Upper lobe of left lung (tissue), 6 donors: ENCODE measurements at regions not wholly inside any gene's neighbourhood (a gene's known extent, or its start where the extent isn't known, plus 50 kb on each side); places are given as distances from the start of the nearest gene placed in this dataset.

ENCODE experiments used
- ATAC-seq, 2 donors: fragments of 200-7000 bp; cut with Tn5 transposase; one replicate each; pipeline ENCODE4 v1.9.1; 2022; ENCODE audit warnings: mild to moderate bottlenecking in 2 of 2, moderate library complexity in 2 of 2; ENCODE audit not compliant: low FRiP score in 2 of 2
- DNase-seq, 2 donors: peaks; one replicate each; pipeline ENCODE4 v3.0.0-alpha.2; 2019 to 2020
- H3K27ac ChIP-seq, 4 donors: fragments of 200-600 bp; sonication (generic); one replicate each; pipeline ENCODE4 v1.5.1; 2016 to 2019
- H3K27me3 ChIP-seq, 4 donors: fragments of 200-600 bp; sonication (generic); one replicate each; pipeline ENCODE4 v1.5.1; 2017 to 2019
- H3K36me3 ChIP-seq, 4 donors: fragments of 200-600 bp; sonication (generic); one replicate each; pipeline ENCODE4 v1.5.1; 2016 to 2019
- H3K4me1 ChIP-seq, 4 donors: fragments of 200-600 bp; sonication (generic); one replicate each; pipeline ENCODE4 v1.5.1; 2018 to 2019
- H3K4me3 ChIP-seq, 4 donors: fragments of 200-600 bp; sonication (generic); one replicate each; pipeline ENCODE4 v1.5.1; 2017 to 2019; ENCODE audit warnings: mild to moderate bottlenecking in 2 of 4, moderate library complexity in 1 of 4
- H3K9me3 ChIP-seq, 4 donors: fragments of 200-600 bp; sonication (generic); one replicate each; pipeline ENCODE4 v1.5.1; 2018 to 2019
- CTCF ChIP-seq, 6 experiments: fragments of 450-650 bp in 4 of 6; fragments of 200-600 bp in 2 of 6; sonication (generic) in 2 of 6; IDR thresholded peaks; one replicate each; pipeline ENCODE4 v1.5.1; 2016 to 2019; ENCODE audit warnings: antibody characterized with exemption in 6 of 6
- EP300 ChIP-seq, 4 donors: sonication (generic); formaldehyde crosslinking; IDR thresholded peaks; one replicate each; pipeline ENCODE4 v1.5.1; 2017; ENCODE audit warnings: antibody characterized with exemption in 4 of 4, control low read depth in 2 of 4
- POLR2A ChIP-seq, 4 donors: fragments of 450-650 bp; IDR thresholded peaks; one replicate each; pipeline ENCODE4 v1.5.1; 2016 to 2017; ENCODE audit warnings: antibody characterized with exemption in 4 of 4, mild to moderate bottlenecking in 2 of 4
- POLR2AphosphoS5 ChIP-seq, 2 donors: sonication (generic); formaldehyde crosslinking; IDR thresholded peaks; one replicate each; pipeline ENCODE4 v1.5.1; 2017; ENCODE audit warnings: antibody characterized with exemption in 2 of 2
- WGBS, 2 donors: methylation state at CpG; one replicate each; pipeline ENCODE4 v1.1.5; 2017 to 2018; 5-methylcytosine and 5-hydroxymethylcytosine counted together
- donor health status: DM: no; HTN: no; CAD: no; lungs with moderate emphysema.
- donor health status: DM: no; HTN: yes; CAD: no; lungs with severe emphysema.

GRCh38 chr1:9477535-9477934, 61.7 kb upstream of the SLC25A33 start:
- Histone ChIP-seq H3K9me3 (no peaks in the 10 kb centered on the region), H3K27me3 (no peaks in the 10 kb centered on the region), H3K27ac (no peak overlapping the region), H3K4me3 (no peak overlapping the region), H3K4me1 (no peaks in the 10 kb centered on the region), H3K36me3 (no peaks in the 10 kb centered on the region)
- WGBS, 2 donors, result 85 to 93% methylated on average over 4 of the region's 4 CpGs
- no peak for TF ChIP-seq CTCF (IDR thresholded peaks at IDR 0.05)
- no peak for TF ChIP-seq EP300 (IDR thresholded peaks at IDR 0.05)
- TF ChIP-seq POLR2A (IDR thresholded peaks at IDR 0.05), result no peak
- no peak for TF ChIP-seq POLR2AphosphoS5 (IDR thresholded peaks at IDR 0.05)
- no peak for DNase-seq
- ATAC-seq, result no peak

- 89 to 93% methylated on average over 6 of the region's 6 CpGs for WGBS, 2 donors
- H3K27ac ChIP-seq, result no peak overlapping the region
- no peak overlapping the region for H3K4me3 ChIP-seq
- no peaks in the 10 kb centered on the region for H3K9me3 ChIP-seq
- no peaks in the 10 kb centered on the region for H3K4me1 ChIP-seq
- TF ChIP-seq CTCF (IDR thresholded peaks at IDR 0.05) (no peak), POLR2A (IDR thresholded peaks at IDR 0.05) (no peak), POLR2AphosphoS5 (IDR thresholded peaks at IDR 0.05) (no peak), EP300 (IDR thresholded peaks at IDR 0.05) (no peak)
- H3K36me3 ChIP-seq, result no peaks in the 10 kb centered on the region
- ATAC-seq (no peak), DNase-seq (no peak)
- no peaks in the 10 kb centered on the region for H3K27me3 ChIP-seq
Observed at GRCh38 chr1:9478021-9478420, 61.2 kb upstream of the SLC25A33 start.

- Histone ChIP-seq H3K27me3 (no peaks in the 10 kb centered on the region), H3K27ac (no peak overlapping the region), H3K36me3 (no peaks in the 10 kb centered on the region), H3K4me3 (no peak overlapping the region), H3K9me3 (no peaks in the 10 kb centered on the region), H3K4me1 (no peaks in the 10 kb centered on the region)
- DNase-seq, result no peak
- WGBS, 2 donors, result 56 to 72% methylated on average over 6 of the region's 6 CpGs
- no peak for ATAC-seq
- no peak for TF ChIP-seq POLR2AphosphoS5 (IDR thresholded peaks at IDR 0.05)
- TF ChIP-seq CTCF (IDR thresholded peaks at IDR 0.05), result no peak
- no peak for TF ChIP-seq EP300 (IDR thresholded peaks at IDR 0.05)
- TF ChIP-seq POLR2A (IDR thresholded peaks at IDR 0.05), result no peak
Observed at GRCh38 chr1:9481048-9481447, 58.2 kb upstream of the SLC25A33 start.

GRCh38 chr1:9482403-9482802, 56.9 kb upstream of the SLC25A33 start:
- H3K4me1 ChIP-seq, result no peaks in the 10 kb centered on the region
- DNase-seq (no peak), ATAC-seq (no peak)
- WGBS, 2 donors, result 86 to 92% methylated on average over 9 of the region's 9 CpGs
- TF ChIP-seq EP300 (IDR thresholded peaks at IDR 0.05) (no peak), CTCF (IDR thresholded peaks at IDR 0.05) (no peak), POLR2A (IDR thresholded peaks at IDR 0.05) (no peak), POLR2AphosphoS5 (IDR thresholded peaks at IDR 0.05) (no peak)
- H3K27me3 ChIP-seq, result no peaks in the 10 kb centered on the region
- H3K36me3 ChIP-seq, result no peaks in the 10 kb centered on the region
- H3K27ac ChIP-seq, result no peak overlapping the region
- no peak overlapping the region for H3K4me3 ChIP-seq
- H3K9me3 ChIP-seq, result no peaks in the 10 kb centered on the region

- H3K27me3 ChIP-seq, result no peaks in the 10 kb centered on the region
- H3K9me3 ChIP-seq, result no peaks in the 10 kb centered on the region
- ATAC-seq, result no peak
- H3K4me1 ChIP-seq, result no peaks in the 10 kb centered on the region
- no peak overlapping the region for H3K4me3 ChIP-seq
- no peaks in the 10 kb centered on the region for H3K36me3 ChIP-seq
- DNase-seq, result peak in 1 of 2 donors; percentile 48
- TF ChIP-seq POLR2AphosphoS5 (IDR thresholded peaks at IDR 0.05) (no peak), EP300 (IDR thresholded peaks at IDR 0.05) (no peak), POLR2A (IDR thresholded peaks at IDR 0.05) (no peak), CTCF (IDR thresholded peaks at IDR 0.05) (no peak)
- H3K27ac ChIP-seq, result no peak overlapping the region
- 41 to 77% methylated on average over 4 to 18 of the region's 19 CpGs for WGBS, 2 donors
Observed at GRCh38 chr1:9482816-9483572, 56.3 kb upstream of the SLC25A33 start.
